IMR-90 (cell line): ENCODE measurements at regions not wholly inside any gene's neighbourhood (a gene's known extent, or its start where the extent isn't known, plus 50 kb on each side); places are given as distances from the start of the nearest gene placed in this dataset.

ENCODE experiments used
- CEBPB ChIP-seq: IDR thresholded peaks from 2 replicates; pipeline ENCODE4 v1.6.1; 2012; ENCODE audit warnings: low read depth, low read length, improper control_type of control experiment
- CHD1 ChIP-seq: IDR thresholded peaks from 2 replicates; pipeline ENCODE4 v1.6.1; 2012; ENCODE audit warnings: low read depth, low read length, improper control_type of control experiment
- POLR2A ChIP-seq: IDR thresholded peaks from 2 replicates; pipeline ENCODE4 v1.6.1; 2012; ENCODE audit warnings: mild to moderate bottlenecking, low read depth, low read length
- SMC3 ChIP-seq: fragments of 150-350 bp; IDR thresholded peaks from 2 replicates; pipeline ENCODE4 v1.6.1; 2016; ENCODE audit warnings: low read depth, mild to moderate bottlenecking, antibody characterized with exemption, low read length, moderate library complexity
- TF ChIP-seq, protein P1 (sequence below): conservative IDR thresholded peaks from 2 replicates; pipeline ENCODE4 v1.5.1; 2012; ENCODE audit warnings: mild to moderate bottlenecking, low read depth, low read length, improper control_type of control experiment

DNA sequence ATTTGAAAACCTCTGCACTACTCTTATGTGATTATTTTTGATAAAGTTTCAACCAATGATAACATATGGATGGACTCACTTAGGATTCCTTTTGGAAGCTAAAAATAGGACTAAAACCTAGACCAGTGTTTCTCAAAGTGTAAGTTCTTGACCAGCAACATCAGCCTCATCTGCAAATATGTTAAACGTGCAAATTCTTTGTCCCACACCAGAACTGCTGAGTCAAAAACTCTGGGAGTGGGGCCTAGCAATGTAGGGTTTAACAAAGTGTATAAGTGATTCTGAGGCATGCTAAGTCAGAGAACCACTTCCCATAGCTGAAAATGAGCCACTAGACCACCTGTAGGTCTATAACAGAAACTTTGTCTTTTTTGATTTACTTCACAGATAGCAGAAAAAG is 1247.2 kb upstream of the PIK3C3 start:
- TF ChIP-seq CHD1, result no peak
- TF ChIP-seq, protein P1, sequence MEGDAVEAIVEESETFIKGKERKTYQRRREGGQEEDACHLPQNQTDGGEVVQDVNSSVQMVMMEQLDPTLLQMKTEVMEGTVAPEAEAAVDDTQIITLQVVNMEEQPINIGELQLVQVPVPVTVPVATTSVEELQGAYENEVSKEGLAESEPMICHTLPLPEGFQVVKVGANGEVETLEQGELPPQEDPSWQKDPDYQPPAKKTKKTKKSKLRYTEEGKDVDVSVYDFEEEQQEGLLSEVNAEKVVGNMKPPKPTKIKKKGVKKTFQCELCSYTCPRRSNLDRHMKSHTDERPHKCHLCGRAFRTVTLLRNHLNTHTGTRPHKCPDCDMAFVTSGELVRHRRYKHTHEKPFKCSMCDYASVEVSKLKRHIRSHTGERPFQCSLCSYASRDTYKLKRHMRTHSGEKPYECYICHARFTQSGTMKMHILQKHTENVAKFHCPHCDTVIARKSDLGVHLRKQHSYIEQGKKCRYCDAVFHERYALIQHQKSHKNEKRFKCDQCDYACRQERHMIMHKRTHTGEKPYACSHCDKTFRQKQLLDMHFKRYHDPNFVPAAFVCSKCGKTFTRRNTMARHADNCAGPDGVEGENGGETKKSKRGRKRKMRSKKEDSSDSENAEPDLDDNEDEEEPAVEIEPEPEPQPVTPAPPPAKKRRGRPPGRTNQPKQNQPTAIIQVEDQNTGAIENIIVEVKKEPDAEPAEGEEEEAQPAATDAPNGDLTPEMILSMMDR, result no peak
- TF ChIP-seq SMC3, result no peak
- no peak for TF ChIP-seq POLR2A
- no peak for TF ChIP-seq CEBPB
